ENCODE measurements at regions not wholly inside any gene's neighbourhood (a gene's known extent, or its start where the extent isn't known, plus 50 kb on each side); places are given as distances from the start of the nearest gene placed in this dataset.

DNA sequence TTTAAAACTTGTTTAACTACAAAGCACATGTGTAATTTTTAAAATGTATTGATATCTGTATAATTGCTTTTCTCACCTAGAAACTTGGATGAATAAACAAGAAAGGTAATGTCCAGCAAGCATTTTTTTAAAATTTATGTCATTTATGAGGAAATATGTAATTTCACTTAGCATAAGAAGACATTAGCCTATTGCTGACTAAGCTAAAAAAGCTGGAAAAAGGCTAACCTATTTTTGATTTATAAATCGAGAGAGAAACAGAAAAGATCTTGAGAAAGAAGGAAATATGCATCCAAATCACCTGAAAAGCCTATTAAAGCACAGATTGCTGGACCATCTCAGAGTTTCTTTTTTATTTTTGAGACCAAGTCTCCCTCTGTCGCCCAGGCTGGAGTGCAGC is 1181.3 kb downstream of the SLITRK1 start:
- DNase-seq (ENCODE audit: low read depth, low spot score) = no peak

DNA sequence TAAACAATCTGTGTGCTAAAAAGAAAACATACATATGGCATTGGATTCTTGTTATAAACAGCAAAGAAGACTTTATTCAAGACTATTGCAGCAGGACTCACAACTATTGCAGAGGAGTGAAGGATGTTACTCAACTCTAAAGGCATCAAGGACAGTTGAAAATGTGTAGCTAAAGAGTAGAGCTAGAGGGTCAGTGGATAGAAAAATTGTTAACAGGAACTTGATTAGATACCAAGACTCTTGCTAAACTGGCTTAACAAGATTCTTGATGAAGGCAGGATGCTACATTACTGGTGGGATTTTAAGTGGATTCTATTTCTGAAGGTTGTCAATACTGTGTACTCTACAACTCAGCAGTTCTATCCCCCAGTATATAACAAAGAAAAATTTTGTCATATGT is 1183.3 kb downstream of the SLITRK1 start:
- DNase-seq (ENCODE audit: low read depth, low spot score) = no peak

DNA sequence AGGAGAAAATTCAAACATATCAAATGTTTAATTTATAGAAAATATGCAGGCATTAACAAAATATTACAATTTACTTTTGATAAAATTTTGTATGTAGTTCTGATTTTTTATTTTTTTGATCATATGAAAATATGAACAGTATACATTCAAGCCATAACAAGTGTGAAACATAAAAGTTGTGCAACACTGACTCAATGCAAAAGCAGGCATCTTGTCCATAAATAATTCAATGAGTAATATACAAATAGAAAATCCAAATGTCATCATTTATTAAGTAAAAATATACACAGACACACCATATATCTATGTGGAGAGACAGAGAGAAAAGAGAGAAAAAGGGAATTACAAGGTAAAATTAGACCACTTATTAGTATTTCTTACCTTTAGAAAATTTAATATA is 1183.9 kb downstream of the SLITRK1 start:
- DNase-seq (ENCODE audit: low read depth, low spot score) = no peak

DNA sequence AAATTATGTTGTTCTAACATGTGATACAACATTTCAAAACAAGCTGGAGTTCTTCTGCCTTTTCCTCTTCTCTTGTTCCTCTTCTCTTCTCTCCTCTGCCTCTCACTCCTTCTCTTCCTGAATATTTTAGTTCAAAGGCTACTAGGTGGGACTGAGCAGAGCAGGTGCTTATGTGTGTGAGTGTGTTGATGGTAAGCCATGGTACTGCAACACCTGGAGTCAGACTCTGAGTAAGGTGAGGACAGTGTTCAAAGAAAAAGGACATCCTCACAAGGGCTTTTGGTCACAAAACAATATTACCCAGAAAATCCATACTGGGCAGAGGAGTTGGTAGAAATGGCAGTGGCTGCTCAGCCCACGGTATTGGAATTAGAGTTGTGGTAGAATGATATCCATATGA is 1188.7 kb downstream of the SLITRK1 start:
- no peak for DNase-seq (ENCODE audit: low read depth, low spot score)

DNA sequence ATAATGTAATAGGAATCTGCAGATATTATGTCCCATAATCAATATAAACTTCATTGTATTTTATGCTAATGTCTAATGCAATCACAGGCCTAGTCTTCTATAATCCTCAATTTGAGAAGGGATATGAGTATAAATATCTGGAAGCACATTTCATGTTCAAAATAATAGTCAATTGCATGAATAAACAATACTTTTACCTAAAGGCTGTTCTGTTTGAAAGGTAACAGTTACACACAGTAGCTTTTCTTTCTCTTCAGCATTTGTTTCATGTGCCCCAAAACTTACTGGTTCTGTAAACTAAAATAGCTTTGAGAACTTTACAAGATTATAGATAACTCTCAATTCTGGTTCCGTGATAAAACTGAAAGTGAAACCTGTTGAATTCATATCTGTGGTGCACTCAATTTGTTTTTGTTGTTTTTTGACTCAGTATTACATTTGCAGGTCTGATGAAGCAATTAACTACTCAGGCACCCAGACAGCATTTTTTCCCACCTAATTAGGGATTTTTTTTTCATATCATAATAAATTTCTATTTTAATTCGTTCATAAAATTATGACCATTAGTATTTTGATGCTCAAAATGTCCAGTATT is 1193.8 kb downstream of the SLITRK1 start:
- DNase-seq (ENCODE audit: low read depth, low spot score) = no peak

DNA sequence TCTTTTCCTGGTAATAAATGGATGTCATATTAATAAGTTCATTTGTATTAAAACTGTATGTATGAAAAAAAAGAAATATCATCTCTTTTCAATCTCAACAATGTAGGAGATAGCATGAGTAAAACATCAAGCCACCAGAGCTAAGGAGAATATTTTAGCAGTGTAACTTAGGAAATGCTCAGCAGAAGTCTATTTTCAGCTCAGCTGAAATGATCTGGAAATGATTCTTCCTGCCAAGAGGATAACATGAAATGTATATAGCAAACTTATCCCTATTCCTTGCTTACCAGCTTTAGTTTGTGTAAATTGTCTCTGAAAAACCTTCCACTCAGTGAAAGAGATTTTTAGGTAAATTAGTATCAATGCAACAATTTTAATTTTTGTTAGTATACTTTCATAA is 1194.4 kb downstream of the SLITRK1 start:
- DNase-seq (ENCODE audit: low read depth, low spot score) = no peak

DNA sequence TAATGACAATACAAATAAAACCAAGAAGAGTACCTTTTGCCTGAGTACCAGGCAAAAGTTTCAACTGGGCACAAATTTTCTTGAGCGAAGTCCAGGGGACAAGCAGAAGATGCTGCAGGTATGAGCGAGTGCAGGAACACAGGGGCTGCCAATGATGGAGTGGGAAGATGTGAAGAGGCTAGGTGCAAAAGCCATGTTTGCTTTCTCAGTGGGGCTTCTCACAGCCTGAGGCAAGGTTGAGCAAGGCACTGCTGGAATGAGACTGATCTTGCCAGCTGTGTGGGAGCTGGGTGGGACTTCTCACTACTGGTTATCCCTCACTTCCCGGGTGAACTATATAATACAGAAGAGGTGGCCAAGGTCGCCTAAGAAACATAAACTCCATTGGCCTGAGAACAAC is 1200.7 kb downstream of the SLITRK1 start:
- DNase-seq (ENCODE audit: low read depth, low spot score) = no peak

DNA sequence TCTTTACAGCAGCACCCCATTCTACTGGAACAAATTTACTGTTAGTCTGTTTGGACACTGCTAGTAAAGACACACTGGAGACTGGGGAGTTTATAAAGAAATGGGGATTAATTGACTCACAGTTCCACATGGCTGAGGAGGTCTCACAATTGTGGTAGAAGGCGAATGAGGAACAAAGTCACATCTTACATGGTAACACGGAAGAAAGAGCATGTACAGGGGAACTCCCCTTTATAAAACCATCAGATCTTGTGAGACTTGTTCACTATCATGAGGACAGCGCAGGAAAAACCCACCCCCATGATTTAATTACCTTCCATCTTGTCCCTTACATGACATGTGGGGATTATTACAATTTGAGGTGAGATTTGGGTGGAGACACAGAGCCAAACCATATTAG is 1204.2 kb downstream of the SLITRK1 start:
- DNase-seq (ENCODE audit: low read depth, low spot score) = no peak

DNA sequence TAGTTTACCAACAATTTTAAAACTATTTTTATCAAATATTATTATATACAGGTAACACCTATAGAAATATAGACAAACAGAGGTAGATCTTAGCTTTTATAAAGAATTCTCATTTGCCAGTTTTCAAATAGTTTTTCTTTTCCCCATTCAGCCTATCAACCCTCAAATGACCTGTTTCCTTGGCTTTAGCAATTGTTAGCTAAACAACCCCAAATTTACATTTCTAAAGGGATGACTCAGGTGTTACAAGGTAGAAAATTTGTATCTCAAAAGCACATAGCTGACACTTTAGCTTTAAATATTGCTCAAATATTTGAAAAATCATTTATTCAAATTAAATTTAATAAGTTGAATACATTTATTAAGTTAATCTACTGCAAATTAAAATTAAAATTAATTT is 1207.2 kb downstream of the SLITRK1 start:
- DNase-seq (ENCODE audit: low read depth, low spot score) = no peak

DNA sequence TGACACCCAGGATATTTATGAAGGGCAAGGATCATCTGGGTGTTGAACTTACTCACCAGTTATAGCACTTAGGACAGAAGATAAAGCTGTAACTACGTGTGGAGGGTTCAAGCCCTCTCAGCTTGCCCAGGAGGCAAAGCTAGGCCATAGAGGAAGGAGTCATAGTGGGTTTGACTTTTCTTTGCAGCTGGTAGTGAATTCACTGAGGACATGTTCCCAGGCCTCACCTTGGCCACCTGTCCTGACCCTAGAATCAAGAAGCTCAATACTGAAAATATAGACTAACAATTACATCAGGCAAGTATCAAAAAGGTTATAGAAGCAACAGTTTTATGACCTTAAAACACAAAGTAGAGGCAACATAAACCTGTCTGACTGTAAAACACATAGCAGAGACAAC is 1207.7 kb downstream of the SLITRK1 start:
- no peak for DNase-seq (ENCODE audit: low read depth, low spot score)

DNA sequence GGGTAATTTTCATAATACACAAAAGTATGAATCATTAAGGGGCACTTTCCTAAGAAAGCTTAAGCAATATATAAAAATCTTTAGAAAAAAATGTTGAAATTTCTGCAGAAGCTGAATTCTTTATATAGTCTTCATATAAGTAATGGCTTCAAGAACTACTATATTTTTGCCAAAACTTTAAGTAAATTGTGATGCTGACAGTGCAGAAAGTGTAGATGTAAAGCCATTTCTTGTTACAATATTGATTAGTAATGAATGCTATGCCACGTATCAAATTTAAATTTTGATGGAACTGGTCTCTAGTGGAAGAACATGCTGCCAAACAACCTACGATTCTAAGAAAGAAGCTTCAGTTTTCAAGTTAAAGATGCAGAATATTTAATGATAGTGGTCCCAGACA is 1210.0 kb downstream of the SLITRK1 start:
- DNase-seq (ENCODE audit: low read depth, low spot score) = no peak

DNA sequence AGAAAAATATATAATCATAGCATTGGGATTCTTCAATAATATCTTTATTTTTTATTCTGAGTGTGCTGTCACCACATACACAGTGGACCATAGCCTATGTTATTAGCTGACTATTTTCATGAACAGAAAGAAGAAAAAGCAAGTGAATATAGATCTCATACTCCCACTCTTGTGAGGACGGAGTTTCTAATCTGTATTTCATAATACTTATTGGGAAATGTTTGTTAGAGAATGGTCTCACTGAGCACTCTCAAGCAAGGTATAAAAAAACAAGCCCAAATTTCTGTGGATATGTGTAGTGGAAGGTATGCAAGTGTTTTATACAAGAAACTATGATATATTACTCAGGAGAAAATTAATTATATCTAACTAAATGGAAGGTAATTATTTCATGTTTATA is 1218.1 kb downstream of the SLITRK1 start:
- no peak for DNase-seq (ENCODE audit: low read depth, low spot score)

DNA sequence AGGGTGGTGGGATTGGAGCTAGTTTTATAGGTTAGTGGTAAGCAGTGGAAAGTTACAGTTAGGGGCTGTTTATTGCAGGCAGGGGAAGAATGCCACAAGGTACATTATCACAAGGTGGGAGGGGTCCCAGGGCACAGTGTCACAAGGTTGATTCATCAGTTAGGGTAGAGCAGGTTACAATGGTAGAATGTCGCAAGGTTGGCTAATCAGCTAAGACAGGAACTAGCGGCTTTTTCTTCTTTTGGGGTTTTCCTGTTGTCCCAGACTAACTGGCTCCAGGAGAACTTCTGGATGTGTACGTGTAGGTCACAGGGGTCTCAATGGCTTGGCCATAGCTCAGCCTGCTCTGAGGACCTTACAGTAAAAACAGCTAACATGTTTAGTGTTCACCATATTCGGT is 1221.1 kb downstream of the SLITRK1 start:
- no peak for DNase-seq (ENCODE audit: low read depth, low spot score)

DNA sequence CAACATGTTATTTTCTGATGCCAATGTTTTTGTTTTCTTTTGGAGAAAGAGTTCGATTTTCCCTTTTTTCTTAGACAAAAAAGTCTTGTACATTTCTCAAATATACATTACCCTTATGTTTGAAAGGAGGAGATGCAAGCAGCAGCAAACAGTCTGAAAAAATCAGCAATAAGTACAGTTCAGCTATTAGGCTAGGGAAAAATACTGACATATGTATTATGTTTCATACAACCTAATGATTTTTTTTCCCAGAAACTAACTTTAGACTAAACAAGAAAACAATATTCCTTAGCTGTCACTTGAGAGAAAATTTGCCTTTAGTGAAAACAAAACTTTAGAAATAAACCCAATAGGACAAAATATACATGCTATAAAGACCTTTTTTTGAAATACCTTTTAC is 1223.5 kb downstream of the SLITRK1 start:
- DNase-seq (ENCODE audit: low read depth, low spot score) = no peak

DNA sequence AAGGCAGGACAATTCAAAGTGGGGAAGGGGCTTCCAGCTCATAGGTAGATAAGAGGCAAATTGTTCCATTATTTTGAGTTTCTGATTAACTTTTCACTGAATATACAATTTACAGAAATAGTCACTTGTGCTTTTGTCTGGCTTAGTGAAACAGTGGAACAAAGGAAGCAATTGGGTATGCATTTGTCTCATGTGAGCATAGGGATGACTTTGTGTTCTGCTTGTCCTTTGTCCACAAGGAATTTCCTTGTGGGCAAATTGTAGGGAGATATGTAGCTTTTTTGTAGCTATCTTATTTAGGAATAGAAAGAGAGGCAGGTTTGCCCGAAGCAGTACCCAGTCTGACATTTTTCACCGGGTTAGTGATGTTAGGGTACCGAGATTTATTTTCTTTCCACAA is 1224.8 kb downstream of the SLITRK1 start:
- no peak for DNase-seq (ENCODE audit: low read depth, low spot score)

DNA sequence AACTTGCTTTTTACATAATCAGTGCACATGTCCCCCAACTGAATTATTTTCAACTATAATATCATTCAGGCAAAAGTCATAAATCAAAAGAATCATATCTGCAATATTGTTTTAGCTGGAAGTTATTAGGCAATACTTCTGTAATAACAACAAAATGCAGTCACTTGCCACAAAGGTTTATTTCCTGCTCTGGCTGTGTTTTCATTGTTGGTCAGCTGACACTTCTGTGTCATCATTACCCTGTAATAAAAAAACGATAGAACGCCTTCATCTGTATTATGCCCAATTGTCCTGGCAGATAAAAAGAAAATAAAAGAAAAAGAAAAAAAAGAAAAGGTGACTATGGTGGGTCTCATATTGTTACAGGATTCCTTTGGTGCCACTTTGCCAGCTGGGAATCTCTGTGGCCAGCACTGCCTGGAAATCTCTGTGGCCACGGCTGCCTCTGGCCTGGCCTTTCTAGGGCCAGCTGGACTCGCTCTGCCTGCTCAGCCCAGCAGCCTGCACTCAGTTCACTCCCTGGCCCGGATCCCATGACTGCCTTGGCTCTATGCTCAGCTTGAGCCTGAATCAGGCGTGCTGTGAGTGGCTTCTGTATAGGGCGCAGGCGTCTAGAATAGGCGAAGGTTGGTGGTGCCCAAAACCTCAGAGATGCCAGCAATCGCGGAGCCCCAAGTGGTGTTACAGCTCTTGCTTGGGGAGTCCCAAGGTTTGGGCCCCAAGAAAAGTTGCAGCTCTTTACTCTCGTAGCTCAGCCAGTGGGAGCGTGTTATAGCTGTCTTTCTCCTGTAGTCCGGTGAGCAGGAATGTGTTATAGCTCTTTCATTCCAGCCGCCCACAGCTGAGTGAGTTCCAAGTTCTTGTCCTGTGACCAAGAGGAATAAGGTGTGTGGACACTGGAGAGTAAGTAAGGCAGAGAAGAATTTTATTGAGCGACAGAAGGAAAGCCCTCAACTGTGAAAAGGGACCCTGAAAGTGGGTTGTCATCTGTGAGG is 1227.1 kb downstream of the SLITRK1 start:
- no peak for DNase-seq (ENCODE audit: low read depth, low spot score)

DNA sequence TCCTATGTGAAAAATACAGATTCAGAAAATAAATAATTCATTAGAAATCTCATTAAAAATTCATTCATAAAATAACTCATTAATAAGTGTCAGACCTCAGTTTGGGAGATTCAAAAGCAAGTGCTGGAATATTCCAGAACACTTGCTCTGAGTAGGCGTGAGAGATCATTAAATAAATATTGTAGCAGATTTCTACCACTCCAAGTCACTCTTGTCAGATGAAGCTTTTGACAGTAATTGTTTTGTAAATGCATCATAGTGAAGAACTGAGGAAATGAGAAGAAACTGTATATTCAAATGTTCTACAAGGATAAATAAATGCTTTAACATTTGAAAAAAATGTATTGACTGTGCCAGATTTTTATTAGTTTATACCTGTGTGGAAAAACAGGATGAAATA is 1228.1 kb downstream of the SLITRK1 start:
- no peak for DNase-seq (ENCODE audit: low read depth, low spot score)

DNA sequence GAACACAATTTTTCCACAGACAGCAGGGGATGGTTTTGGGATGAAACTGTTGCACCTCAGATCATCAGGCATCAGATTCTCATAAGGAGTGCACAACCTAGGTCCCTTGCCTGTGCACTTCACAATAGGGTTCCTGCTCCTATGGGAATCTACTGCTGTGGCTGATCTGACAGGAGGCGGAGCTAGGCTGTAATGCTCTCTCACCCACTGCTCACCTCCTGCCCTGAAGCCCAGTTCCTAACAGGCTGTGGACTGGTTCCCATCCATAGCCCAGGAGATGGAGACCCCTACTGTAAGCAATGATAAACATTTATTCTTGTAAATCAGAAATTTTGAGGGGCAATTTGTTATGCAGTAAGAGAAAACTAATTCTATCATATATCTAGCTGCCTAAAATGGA is 1234.7 kb downstream of the SLITRK1 start:
- no peak for DNase-seq (ENCODE audit: low read depth, low spot score)

DNA sequence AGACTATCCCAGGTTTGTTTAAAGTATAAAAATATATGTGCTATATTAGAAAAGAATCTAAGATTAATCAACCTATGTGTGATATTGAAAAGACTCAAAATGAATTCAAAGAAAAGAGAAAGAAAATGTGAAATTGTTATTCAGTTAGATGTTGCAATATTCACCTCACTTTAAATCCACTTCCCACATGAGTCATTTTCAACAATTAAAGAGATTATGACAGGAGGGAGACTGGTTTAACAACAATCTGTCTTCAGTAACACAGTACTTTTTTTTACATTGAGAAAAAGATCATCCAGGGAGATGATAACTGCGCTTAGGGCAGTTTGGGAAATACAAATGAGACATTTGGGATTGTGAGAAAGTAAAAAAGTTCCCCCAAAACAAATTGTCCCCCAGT is 1246.2 kb downstream of the SLITRK1 start:
- no peak for DNase-seq (ENCODE audit: low read depth, low spot score)

DNA sequence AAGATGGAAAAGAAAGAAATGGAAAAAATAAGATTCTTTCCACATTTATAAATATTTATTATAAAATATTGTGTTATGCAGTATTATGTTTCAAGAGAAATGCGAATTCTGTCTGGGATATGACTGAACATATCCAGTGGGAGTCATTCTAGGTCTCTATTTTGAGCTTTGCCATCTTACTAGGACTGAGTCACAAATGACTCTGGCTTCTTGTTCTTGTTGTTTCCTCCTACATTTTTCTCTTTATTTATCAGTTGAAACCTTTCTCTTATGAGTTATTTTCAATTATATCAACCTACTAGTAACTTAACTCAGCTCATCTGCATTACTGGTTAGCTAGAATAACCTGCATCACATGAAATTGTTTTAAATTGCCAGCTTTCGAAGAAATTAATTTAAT is 1247.3 kb downstream of the SLITRK1 start:
- no peak for DNase-seq (ENCODE audit: low read depth, low spot score)

DNA sequence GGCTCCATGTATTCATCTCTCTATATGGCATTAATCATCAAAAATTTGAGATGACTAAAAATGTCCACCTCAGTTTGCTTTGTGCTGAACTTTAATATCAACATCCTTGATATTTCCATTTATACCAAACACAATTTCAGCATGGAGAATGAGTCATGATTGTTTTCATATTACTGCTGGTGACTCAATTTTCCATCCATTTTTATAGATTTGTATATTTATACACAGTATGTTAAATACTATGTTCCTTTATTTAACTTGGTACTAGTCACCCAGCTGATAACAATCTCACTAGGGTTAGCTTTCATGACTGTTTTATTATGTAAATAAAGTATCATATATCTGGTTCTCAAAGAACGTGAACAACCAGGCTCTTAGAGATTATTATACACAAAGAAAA is 1255.1 kb downstream of the SLITRK1 start:
- no peak for DNase-seq (ENCODE audit: low read depth, low spot score)

DNA sequence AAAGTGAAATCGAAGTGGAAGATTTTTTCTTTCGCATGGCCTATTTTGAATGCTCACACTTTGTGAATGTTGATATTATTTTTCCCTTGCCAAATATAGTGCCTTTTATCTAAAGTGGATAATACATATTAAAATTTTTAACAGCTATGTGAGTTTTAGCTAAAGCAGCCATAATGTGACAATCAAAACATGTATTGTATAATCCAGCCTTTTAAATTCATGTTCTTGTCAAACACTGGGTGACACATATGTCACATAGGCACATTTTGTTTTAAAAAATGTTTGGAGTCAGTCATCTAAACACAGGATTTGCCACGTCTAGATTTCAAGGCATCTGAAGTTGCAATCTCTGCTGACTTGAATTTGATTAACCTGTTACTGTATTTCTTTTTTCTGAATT is 1256.6 kb downstream of the SLITRK1 start:
- no peak for DNase-seq (ENCODE audit: low read depth, low spot score)

DNA sequence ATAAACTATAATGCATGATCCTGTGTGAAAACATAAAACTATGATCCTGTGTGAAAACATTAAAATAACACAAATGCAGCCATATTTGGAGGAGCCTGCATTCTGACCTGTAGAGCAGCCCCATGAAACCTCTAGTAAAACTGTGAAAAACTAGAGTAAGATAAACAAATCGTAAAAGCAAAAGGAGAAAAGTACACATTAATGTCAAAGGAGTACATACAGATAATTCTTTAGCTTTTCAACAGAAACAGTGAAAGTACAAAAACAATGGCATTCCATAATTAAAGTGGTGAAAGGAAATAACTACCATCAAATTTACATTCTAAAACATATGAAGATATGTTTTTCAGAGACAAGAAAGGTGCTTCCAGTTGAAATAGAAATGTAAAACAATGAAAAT is 1267.2 kb downstream of the SLITRK1 start:
- DNase-seq (ENCODE audit: low read depth, low spot score) = no peak
